Thyroid gland (tissue), 4 donors: ENCODE measurements at regions not wholly inside any gene's neighbourhood (a gene's known extent, or its start where the extent isn't known, plus 50 kb on each side); places are given as distances from the start of the nearest gene placed in this dataset.

Source experiments
- DNase-seq, 2 donors: peaks; one replicate each; pipeline ENCODE4 v3.0.0-alpha.2; 2019
- H3K27ac ChIP-seq, 3 donors: fragments of 200-600 bp; sonication (generic); 1 replicate in 2 of 3; 2 replicates in 1 of 3; pipeline ENCODE4 v1.5.1; 2016 to 2019; ENCODE audit warnings: mild to moderate bottlenecking in 1 of 3, moderate library complexity in 1 of 3
- H3K27me3 ChIP-seq: fragments of 200-600 bp; sonication (generic); one replicate; pipeline ENCODE4 v1.5.1; 2019
- H3K36me3 ChIP-seq, 2 donors: fragments of 200-600 bp; sonication (generic); one replicate each; pipeline ENCODE4 v1.5.1; 2016 to 2019
- H3K4me1 ChIP-seq, 2 donors: fragments of 200-600 bp; sonication (generic); one replicate each; pipeline ENCODE4 v1.5.1; 2017 to 2019
- H3K4me3 ChIP-seq, 3 donors: fragments of 200-600 bp; sonication (generic); replicated peaks in 1 of 3; 1 replicate in 2 of 3; 2 replicates in 1 of 3; pipeline ENCODE4 v1.5.1; 2016; ENCODE audit warnings: mild to moderate bottlenecking in 1 of 3
- H3K9me3 ChIP-seq: fragments of 200-600 bp; sonication (generic); one replicate; pipeline ENCODE4 v1.5.1; 2017
- CTCF ChIP-seq, 6 experiments: fragments of 200-600 bp in 3 of 6; fragments of 450-650 bp in 3 of 6; sonication (generic) in 3 of 6; IDR thresholded peaks; one replicate each; pipeline ENCODE4 v1.5.1; 2016 to 2019; ENCODE audit warnings: antibody characterized with exemption in 6 of 6, mild to moderate bottlenecking in 2 of 6, inconsistent platforms in 1 of 6, moderate library complexity in 1 of 6
- POLR2A ChIP-seq, 2 donors: fragments of 450-650 bp; IDR thresholded peaks; one replicate each; pipeline ENCODE4 v1.6.1; 2017; ENCODE audit warnings: antibody characterized with exemption in 2 of 2, mild to moderate bottlenecking in 2 of 2, moderate library complexity in 1 of 2
- WGBS, 2 donors: methylation state at CpG; one replicate each; pipeline ENCODE4 v1.1.5; 2017; 5-methylcytosine and 5-hydroxymethylcytosine counted together
- intact Hi-C: fragments of 100-400 bp; cut with DNase I; formaldehyde crosslinking; loops from one replicate; pipeline ENCODE4 v1.15.1; 2023

DNA sequence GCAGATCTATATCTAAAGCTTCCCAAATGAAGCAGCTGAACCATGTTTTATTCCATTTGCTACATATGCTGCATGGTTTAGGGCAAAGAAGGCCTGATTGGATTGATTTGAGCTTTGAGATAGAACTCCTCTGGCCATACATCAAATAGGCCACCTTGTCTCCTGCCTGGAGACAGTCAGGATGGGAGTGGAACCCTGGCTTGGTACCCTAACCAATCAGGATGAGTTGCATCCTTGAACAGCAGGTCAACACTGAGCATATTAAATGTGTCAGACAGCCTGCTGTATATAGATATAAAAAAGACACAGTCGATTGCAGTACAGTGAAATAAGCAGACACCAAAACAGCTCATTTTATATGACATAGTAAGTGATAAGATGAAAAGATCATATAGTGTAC lies 291.7 kb downstream of the NUAK1 start:
- intact Hi-C loops = no loop called here
- no peak overlapping the region for H3K27ac ChIP-seq
- TF ChIP-seq CTCF (IDR thresholded peaks at IDR 0.05) (no peak), POLR2A (IDR thresholded peaks at IDR 0.05) (no peak)
- H3K9me3 ChIP-seq = no peaks in the 10 kb centered on the region
- WGBS, 2 donors = 94 to 100% methylated on average over 1 of the region's 1 CpG
- no peaks in the 10 kb centered on the region for H3K36me3 ChIP-seq
- DNase-seq = no peak
- no peak overlapping the region for H3K4me3 ChIP-seq
- no peaks in the 10 kb centered on the region for H3K4me1 ChIP-seq
- no peaks in the 10 kb centered on the region for H3K27me3 ChIP-seq

GRCh38 chr12:105848286-105848685 lies 290.5 kb downstream of the NUAK1 start:
- Histone ChIP-seq H3K27me3 (no peaks in the 10 kb centered on the region), H3K27ac (no peak overlapping the region), H3K4me3 (no peak overlapping the region), H3K36me3 (no peaks in the 10 kb centered on the region), H3K4me1 (no peaks in the 10 kb centered on the region), H3K9me3 (no peaks in the 10 kb centered on the region)
- WGBS, 2 donors = 82% methylated on average over 2 of the region's 2 CpGs
- DNase-seq = no peak
- intact Hi-C loops = no loop called here
- no peak for TF ChIP-seq CTCF (IDR thresholded peaks at IDR 0.05)
- TF ChIP-seq POLR2A (IDR thresholded peaks at IDR 0.05) = no peak

DNA sequence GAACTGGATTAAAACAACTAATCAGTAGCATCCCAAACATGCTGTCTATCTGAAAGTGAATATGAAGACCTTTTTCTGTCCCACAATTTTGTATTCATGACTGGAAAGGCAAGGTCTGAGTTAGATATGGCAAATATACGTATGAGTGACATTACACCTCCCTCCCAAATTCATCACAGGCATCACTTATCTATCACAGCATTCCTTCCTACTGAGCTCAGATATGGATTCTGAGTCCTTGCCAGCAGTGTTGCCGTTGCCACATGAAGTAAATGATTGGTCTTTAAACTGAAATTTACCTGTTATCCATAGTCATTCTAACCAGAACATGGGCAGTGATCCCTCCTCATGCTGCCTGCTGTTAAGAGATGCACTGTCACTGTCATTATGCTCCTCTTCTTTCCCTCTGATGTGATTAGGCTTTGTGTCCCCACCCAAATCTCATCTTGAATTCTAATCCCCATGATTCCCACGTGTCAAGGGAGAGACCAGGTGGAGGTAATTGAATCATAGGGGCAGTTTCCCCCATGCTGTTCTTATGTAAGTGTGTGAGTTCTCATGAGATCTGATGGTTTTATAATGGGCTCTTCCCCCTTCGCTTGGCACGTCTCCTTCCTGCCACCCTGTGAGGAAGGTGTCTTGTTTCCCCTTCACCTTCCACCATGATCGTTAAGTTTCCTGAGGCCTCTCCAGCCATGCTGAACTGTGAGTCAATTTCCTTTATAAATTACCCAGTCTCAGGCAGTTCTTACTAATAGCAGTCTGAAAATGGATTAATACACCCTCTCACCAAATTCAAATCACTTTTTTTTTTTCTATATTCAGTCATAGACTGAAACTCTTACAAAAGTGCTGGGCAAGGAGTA lies 288.4 kb downstream of the NUAK1 start:
- no peaks in the 10 kb centered on the region for H3K9me3 ChIP-seq
- H3K4me3 ChIP-seq = no peak overlapping the region
- DNase-seq = no peak
- H3K27ac ChIP-seq = no peak overlapping the region
- H3K27me3 ChIP-seq = no peaks in the 10 kb centered on the region
- peaks cover 0 to under 1% of the 10 kb centered on the region in 2 donors for H3K4me1 ChIP-seq
- TF ChIP-seq CTCF (IDR thresholded peaks at IDR 0.05) = no peak
- no peak for TF ChIP-seq POLR2A (IDR thresholded peaks at IDR 0.05)
- 69 to 71% methylated on average over 6 of the region's 6 CpGs for WGBS, 2 donors
- no peaks in the 10 kb centered on the region for H3K36me3 ChIP-seq
- intact Hi-C loops = no loop called here

- Histone ChIP-seq H3K9me3 (no peaks in the 10 kb centered on the region), H3K4me1 (peaks cover 0 to 2% of the 10 kb centered on the region in 2 donors), H3K4me3 (no peak overlapping the region), H3K27me3 (no peaks in the 10 kb centered on the region), H3K36me3 (no peaks in the 10 kb centered on the region), H3K27ac (no peak overlapping the region)
- no peak for DNase-seq
- 77 to 78% methylated on average over 7 of the region's 7 CpGs for WGBS, 2 donors
- TF ChIP-seq CTCF (IDR thresholded peaks at IDR 0.05) (no peak), POLR2A (IDR thresholded peaks at IDR 0.05) (no peak)
- intact Hi-C loops = no loop called here
Observed at GRCh38 chr12:105852496-105852895, 286.3 kb downstream of the NUAK1 start.

DNA sequence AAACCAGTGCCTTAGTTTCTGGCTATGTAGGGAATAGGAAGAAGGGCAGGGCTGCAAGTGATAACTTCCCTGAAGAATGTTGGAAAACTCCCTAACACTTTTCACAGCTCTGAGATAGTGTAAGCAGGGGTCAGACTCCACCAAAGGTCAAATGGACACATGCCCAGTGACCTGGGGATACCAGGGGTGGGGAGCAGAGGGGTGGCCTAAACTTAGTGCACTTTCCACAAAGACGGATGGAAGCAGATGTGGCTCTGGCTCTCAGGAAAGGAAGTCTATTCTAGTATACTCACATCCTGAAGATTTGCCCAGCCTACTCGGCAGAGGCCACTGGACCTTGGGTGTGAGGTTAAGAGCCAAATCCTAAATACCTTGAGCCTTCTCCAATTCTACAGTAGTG lies 285.8 kb downstream of the NUAK1 start:
- H3K4me3 ChIP-seq = no peak overlapping the region
- no peaks in the 10 kb centered on the region for H3K36me3 ChIP-seq
- TF ChIP-seq CTCF (IDR thresholded peaks at IDR 0.05) = no peak
- no peak for TF ChIP-seq POLR2A (IDR thresholded peaks at IDR 0.05)
- no peaks in the 10 kb centered on the region for H3K27me3 ChIP-seq
- WGBS, 2 donors = 67 to 69% methylated on average over 2 of the region's 2 CpGs
- intact Hi-C loops = no loop called here
- no peaks in the 10 kb centered on the region for H3K9me3 ChIP-seq
- H3K4me1 ChIP-seq = peaks cover 0 to 2% of the 10 kb centered on the region in 2 donors
- DNase-seq = no peak
- H3K27ac ChIP-seq = no peak overlapping the region
